ENCODE measurements at regions not wholly inside any gene's neighbourhood (a gene's known extent, or its start where the extent isn't known, plus 50 kb on each side); places are given as distances from the start of the nearest gene placed in this dataset.
"Not testable (repeated sequence)": the region's sequence is repeated elsewhere in the genome, so short reads cannot be mapped to it uniquely, and the experiment has no call there.

- peak; percentile 40 for DNase-seq
Observed at GRCh38 chr17:69672924-69673323, 258.4 kb downstream of the MAP2K6 start.

GRCh38 chr17:69677130-69677529, 262.6 kb downstream of the MAP2K6 start:
- DNase-seq, result peak; percentile 11

DNA sequence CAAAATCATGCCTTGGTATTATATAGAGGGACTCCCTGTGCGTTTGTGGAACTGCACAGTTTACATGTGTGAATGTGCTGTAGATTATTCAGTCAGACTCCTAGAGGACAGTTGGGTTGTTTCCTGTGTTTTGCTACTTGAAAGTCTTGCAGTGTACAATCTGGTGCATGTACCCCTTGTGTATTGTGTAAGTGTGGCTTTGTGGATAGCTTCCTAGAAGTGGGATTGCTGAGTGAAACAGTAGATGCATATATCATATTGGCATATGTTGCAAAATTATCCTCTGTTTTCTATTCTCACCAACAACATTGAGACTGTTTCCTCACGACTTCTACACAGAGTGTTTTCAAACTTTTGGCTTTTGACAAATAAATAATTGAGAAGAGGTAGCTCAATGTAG, 263.7 kb downstream of the MAP2K6 start:
- no peak for DNase-seq

DNA sequence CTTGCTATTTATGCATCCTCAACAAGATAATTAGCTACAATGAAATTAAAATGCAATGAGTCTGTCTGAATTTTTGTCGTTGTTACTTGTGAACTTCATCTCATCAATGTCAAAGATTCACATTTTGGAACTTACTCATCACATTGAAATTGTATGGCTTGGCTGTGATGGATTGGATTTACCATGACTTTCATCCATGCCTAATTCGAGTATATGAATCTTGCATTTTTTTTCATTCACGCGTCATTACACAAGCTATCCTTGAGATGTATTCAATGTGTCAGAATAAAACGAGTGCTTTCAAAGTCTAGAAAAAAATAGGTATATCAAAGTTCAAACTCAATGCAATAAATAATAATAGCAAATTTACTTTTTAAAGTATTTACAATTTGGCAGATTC, 265.3 kb downstream of the MAP2K6 start:
- DNase-seq, result no peak

DNA sequence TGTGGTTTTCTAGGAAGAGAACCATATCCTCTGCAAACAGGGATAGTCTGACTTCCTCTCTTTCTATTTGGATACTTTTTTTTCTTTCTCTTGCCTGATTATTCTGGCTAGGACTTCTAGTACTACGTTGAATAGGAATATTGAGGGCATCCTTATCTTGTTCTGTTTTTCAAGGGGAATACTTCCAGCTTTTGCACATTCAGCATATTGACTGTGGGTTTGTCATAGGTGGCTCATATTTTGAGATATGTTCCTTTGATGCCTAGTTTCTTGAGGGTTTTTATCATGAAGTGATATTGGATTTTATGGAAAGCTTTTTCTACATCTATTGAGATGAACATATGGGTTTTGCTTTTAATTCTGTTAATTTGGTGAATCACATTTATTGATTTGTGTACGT, 269.8 kb downstream of the MAP2K6 start:
- no peak for DNase-seq

GRCh38 chr17:69685150-69685549, 270.7 kb downstream of the MAP2K6 start:
- DNase-seq, result peak; percentile 4

GRCh38 chr17:69690531-69690930, 276.0 kb downstream of the MAP2K6 start:
- DNase-seq, result no peak

GRCh38 chr17:69692171-69692570, 277.7 kb downstream of the MAP2K6 start:
- DNase-seq, result no peak

DNA sequence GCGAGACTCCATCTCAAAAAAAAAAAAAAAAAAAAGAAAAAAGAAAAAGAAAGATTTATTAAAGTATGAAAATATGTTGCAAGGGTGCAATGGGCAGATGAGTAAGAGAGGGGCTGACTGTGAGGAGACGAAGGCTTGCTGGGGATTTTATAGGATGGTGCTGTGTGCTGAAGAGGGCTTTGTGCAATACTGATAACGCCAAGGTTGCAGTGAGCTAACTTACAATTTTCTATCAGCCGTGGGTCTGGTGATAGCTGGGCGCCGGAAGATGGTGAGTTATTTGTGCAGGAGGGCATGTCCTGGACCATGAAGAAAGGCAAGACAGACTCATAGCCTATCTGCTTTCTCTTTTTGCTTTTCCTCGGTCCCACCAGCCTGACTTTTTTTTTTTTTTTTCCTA, 281.1 kb downstream of the MAP2K6 start:
- no peak for DNase-seq

DNA sequence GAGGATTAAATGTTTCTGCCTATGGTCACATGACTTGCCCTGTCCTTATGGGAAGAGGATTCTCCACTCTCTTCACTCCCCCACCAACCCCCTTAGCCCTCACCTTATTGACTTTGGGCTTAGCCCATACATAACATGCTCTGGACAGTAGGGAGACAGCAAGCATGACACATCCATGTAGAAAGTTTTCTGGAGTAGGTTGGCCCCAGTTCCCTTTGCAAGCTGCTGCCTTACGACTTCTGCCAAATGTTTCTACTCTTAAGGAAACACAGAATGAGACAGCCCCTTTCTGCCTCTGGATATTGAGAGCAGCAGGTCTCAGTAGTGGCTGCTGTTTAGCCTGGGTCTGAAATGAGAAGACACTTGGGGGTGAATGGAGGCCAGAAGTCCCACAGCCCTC, 282.2 kb downstream of the MAP2K6 start:
- no peak for DNase-seq

DNA sequence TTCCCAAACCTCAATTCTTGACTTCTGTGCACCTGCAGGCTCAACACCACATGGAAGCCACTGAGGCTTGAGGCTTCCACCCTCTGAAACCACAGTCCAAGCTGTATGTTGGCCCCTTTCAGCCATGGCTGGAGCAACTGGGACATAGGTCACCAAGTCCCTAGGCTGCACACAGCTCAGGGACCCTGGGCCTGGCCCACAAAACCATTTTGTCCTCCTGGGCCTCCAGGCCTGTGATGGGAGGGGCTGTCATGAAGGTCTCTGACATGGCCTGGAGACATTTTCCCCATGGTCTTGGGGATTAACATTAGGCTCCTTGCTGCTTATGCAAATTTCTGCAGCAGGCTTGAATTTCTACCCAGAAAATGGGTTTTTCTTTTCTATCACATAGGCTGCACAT, 283.9 kb downstream of the MAP2K6 start:
- not testable (repeated sequence) for DNase-seq

GRCh38 chr17:69702078-69702477, 287.6 kb downstream of the MAP2K6 start:
- no peak for DNase-seq

- DNase-seq, result no peak
Observed at GRCh38 chr17:69703751-69704150, 289.3 kb downstream of the MAP2K6 start.

GRCh38 chr17:69704935-69705334, 290.4 kb downstream of the MAP2K6 start:
- DNase-seq, result no peak

GRCh38 chr17:69706127-69706526, 291.6 kb downstream of the MAP2K6 start:
- DNase-seq, result no peak

DNA sequence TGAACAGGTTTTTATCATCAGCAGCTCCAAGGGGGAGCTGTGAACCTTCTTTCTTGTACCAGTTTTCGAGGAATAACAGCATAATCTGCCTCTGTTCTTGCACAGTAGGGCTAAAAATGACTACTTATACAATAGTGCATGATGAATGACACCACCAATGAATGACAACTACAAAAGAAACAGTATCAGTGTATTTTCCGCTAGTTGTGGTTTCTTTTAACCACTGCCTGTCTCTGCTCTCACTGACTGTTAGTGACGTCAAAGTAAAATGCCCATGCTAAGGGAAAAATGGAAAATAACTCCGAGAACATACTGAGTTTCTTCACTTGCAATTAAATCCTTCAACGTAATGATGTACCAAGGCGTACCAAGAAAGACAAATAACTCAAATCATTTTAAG, 294.9 kb downstream of the MAP2K6 start:
- no peak for DNase-seq

DNA sequence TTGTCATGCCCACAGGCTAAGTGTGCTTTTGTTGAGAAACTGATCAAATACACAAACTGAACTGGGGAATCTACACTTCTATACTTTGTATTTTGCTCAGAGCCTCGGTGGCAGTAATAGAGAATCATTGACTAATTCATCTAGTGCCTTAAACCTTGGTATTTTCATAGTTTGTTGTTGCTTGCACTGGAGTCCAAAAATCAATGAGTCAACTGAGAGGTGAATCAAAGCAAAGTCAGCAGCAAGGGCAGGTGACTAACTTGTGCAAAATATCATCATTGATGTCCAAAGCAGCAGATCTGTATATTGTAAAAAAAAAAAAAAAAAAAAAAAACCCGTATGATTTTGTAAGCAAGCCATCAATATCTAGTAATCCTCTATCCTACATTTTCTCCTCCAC, 296.4 kb downstream of the MAP2K6 start:
- DNase-seq, result no peak

- no peak for DNase-seq
Observed at GRCh38 chr17:69711541-69711940, 297.0 kb downstream of the MAP2K6 start.

DNA sequence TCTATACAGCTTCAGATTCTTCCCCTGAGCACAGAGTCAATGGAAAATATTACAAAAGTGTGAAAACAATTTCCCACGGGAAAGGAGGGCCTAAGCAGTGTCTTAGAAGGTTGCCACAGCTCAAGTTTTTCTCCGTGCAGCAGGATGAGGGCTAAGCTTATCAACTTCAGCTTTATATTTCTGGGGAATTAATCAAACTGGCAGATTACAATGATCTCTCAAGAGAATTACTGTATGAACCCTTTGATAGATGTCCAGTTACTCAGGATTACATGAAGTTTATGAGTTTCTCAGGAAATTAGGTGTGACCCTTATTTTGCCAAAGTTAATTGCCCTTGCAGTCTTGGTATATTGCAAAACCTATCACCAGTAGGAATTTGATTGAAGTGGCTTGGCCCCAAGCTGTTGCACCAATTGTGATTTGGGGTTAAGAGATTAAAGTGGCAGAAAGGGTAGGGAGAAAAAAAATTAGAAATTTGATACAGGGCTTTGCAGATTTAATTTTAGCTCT, 298.4 kb downstream of the MAP2K6 start:
- DNase-seq, result no peak

GRCh38 chr17:69713815-69714214, 299.3 kb downstream of the MAP2K6 start:
- no peak for DNase-seq

GRCh38 chr17:69714669-69715068, 300.2 kb downstream of the MAP2K6 start:
- DNase-seq, result no peak

DNA sequence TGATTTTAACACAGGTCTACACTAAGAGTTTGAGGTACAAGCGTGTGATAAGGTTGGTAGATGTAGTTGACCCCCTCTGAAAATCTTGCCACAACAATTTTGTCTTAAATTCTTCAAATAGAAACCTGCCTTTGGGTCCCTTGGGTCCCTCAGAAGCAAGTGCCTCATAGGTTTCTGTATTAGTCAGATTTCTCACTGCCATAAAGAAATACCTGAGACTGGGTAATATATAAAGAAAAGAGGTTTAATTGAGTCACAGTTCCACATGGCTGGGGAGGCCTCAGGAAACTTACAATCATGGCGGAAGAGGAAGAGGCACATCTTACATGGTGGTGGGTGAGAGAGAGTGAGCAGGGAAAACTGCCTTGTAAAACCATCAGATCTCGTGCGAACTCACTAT, 301.2 kb downstream of the MAP2K6 start:
- no peak for DNase-seq

GRCh38 chr17:69716556-69716955, 302.1 kb downstream of the MAP2K6 start:
- peak; percentile 13 for DNase-seq

GRCh38 chr17:69717214-69717613, 302.7 kb downstream of the MAP2K6 start:
- DNase-seq, result peak; percentile 7

GRCh38 chr17:69717819-69718218, 303.3 kb downstream of the MAP2K6 start:
- DNase-seq, result no peak

Data from fibroblast of skin of scalp (primary cell).